ENCODE measurements at regions not wholly inside any gene's neighbourhood (a gene's known extent, or its start where the extent isn't known, plus 50 kb on each side); places are given as distances from the start of the nearest gene placed in this dataset.

GRCh38 chr21:39018730-39019129 is 164.5 kb downstream of the PSMG1 start (continued):
- TF ChIP-seq ZNF462 (CRISPR knock-in tag; IDR thresholded peaks at IDR 0.05) (no peak), JUNB (IDR thresholded peaks at IDR 0.05; ENCODE audit: unreplicated experiment) (no peak), EZH2phosphoT487 (IDR thresholded peaks at IDR 0.05; ENCODE audit: unreplicated experiment) (no peak), ZNF331 (CRISPR knock-in tag; IDR thresholded peaks at IDR 0.05; ENCODE audit: low read depth) (no peak)

GRCh38 chr21:39016740-39017315 is 166.4 kb downstream of the PSMG1 start:
- Mint-ChIP-seq H3K27me3 (ENCODE audit: insufficient read depth, low read depth, poor library complexity) (peaks cover 6% of the 10 kb centered on the region), H3K9me3 (no peaks in the 10 kb centered on the region), H3K27ac (no peak overlapping the region), H3K36me3 (ENCODE audit: low read depth) (no peaks in the 10 kb centered on the region), H3K4me3 (no peak overlapping the region), H3K4me1 (peaks cover 14% of the 10 kb centered on the region)
- no peaks in the 10 kb centered on the region for H3K9me2 ChIP-seq (ENCODE audit: insufficient read depth)
- no peaks in the 10 kb centered on the region for H3K36me3 ChIP-seq (ENCODE audit: insufficient read depth)
- no peaks in the 10 kb centered on the region for H4K20me1 ChIP-seq (replicated peaks; ENCODE audit: insufficient read depth)
- H3K4me2 ChIP-seq = no peak overlapping the region
- H2AFZ ChIP-seq = no peak overlapping the region
- no peak overlapping the region for H3K4me3 ChIP-seq
- no peaks in the 10 kb centered on the region for H3K79me2 ChIP-seq (replicated peaks; ENCODE audit: insufficient read depth)
- H3K4me1 ChIP-seq (ENCODE audit: insufficient read depth) = no peaks in the 10 kb centered on the region
- TF ChIP-seq CREB1 (CRISPR knock-in tag; IDR thresholded peaks at IDR 0.05; ENCODE audit: low read depth) = no peak
- no peak overlapping the region for H3K27ac ChIP-seq (ENCODE audit: low read depth)
- DNase-seq (ENCODE audit: low spot score) (no peak), ATAC-seq (no peak)
- no peaks in the 10 kb centered on the region for H3K27me3 ChIP-seq (ENCODE audit: insufficient read depth)
- no peaks in the 10 kb centered on the region for H3F3A ChIP-seq (replicated peaks; ENCODE audit: low read depth)
